D721Med (cell line): ENCODE measurements at regions not wholly inside any gene's neighbourhood (a gene's known extent, or its start where the extent isn't known, plus 50 kb on each side); places are given as distances from the start of the nearest gene placed in this dataset.
"Not testable (repeated sequence)": the region's sequence is repeated elsewhere in the genome, so short reads cannot be mapped to it uniquely, and the experiment has no call there.

ENCODE experiments used
- DNase-seq: peaks from one replicate; pipeline ENCODE4 v3.0.0; 2011; ENCODE audit warnings: low spot score; ENCODE audit not compliant: insufficient read length
- FAIRE-seq: peaks from 2 replicates; lab custom pipeline; 2011; peaks lifted over from hg19 to GRCh38; lab: Jason Lieb, UNC
- CTCF ChIP-seq: IDR thresholded peaks from 2 replicates; pipeline ENCODE4 v1.5.1; 2012; ENCODE audit warnings: mild to moderate bottlenecking, control low read depth; ENCODE audit not compliant: insufficient read depth; ENCODE audit errors: missing control alignments

- DNase-seq = no peak
- no peak for TF ChIP-seq CTCF
- FAIRE-seq = no peak
These were observed 147.3 kb upstream of the DPH6 start for GRCh38 chr15:35693286-35693685.

- DNase-seq (no peak), FAIRE-seq (no peak)
- TF ChIP-seq CTCF = no peak
These were observed 147.9 kb upstream of the DPH6 start for GRCh38 chr15:35693886-35694285.

- FAIRE-seq = no peak
- no peak for TF ChIP-seq CTCF
- no peak for DNase-seq
These were observed 149.0 kb upstream of the DPH6 start for GRCh38 chr15:35695003-35695402.

- no peak for FAIRE-seq
- no peak for DNase-seq
- no peak for TF ChIP-seq CTCF
These were observed 150.8 kb upstream of the DPH6 start for GRCh38 chr15:35696767-35697231.

GRCh38 chr15:35697549-35698299 is 151.8 kb upstream of the DPH6 start:
- FAIRE-seq = no peak
- TF ChIP-seq CTCF = no peak
- DNase-seq = no peak

- no peak for TF ChIP-seq CTCF
- DNase-seq (no peak), FAIRE-seq (no peak)
These were observed 152.4 kb upstream of the DPH6 start for GRCh38 chr15:35698331-35698730.

GRCh38 chr15:35698966-35699575 is 153.1 kb upstream of the DPH6 start:
- FAIRE-seq (no peak), DNase-seq (no peak)
- TF ChIP-seq CTCF = no peak

GRCh38 chr15:35700091-35700593 is 154.2 kb upstream of the DPH6 start:
- not testable (repeated sequence) for DNase-seq, FAIRE-seq
